Fibroblast of lung (primary cell): ENCODE measurements at regions not wholly inside any gene's neighbourhood (a gene's known extent, or its start where the extent isn't known, plus 50 kb on each side); places are given as distances from the start of the nearest gene placed in this dataset.

Experiments used
- DNase-seq, 2 donors: peaks; one replicate each; pipeline versions ENCODE4 v3.0.0 to v3.0.0-alpha.2; 2010; ENCODE audit warnings: low read depth in 2 of 2
- H2AFZ ChIP-seq: 2 replicates; pipeline ENCODE4 v1.5.1; 2012; ENCODE audit warnings: low read length, control low read depth, inconsistent platforms
- H3K27ac ChIP-seq: 2 replicates; pipeline ENCODE4 v1.5.1; 2011; ENCODE audit warnings: low read length, control low read depth; ENCODE audit not compliant: insufficient read depth
- H3K27me3 ChIP-seq: 2 replicates; pipeline ENCODE4 v1.5.1; 2011; ENCODE audit warnings: mild to moderate bottlenecking, low read length; ENCODE audit not compliant: control insufficient read depth, insufficient read depth
- H3K36me3 ChIP-seq: 2 replicates; pipeline ENCODE4 v1.5.1; 2011; ENCODE audit warnings: low read length; ENCODE audit not compliant: control insufficient read depth, insufficient read depth
- H3K4me1 ChIP-seq: 2 replicates; pipeline ENCODE4 v1.5.1; 2011; ENCODE audit warnings: low read length; ENCODE audit not compliant: control insufficient read depth, insufficient read depth; ENCODE audit errors: extremely low read depth
- H3K4me2 ChIP-seq: 2 replicates; pipeline ENCODE4 v1.5.1; 2011; ENCODE audit warnings: low read length, control low read depth; ENCODE audit not compliant: insufficient read depth; ENCODE audit errors: extremely low read depth
- H3K4me3 ChIP-seq, 4 experiments: fragments of 200-600 bp in 1 of 4; sonication (generic) in 1 of 4; replicated peaks in 1 of 4; 2 replicates each; pipeline ENCODE4 v1.5.1; 2011 to 2016; ENCODE audit warnings: low read length in 4 of 4, low read depth in 3 of 4, mild to moderate bottlenecking in 3 of 4, control low read depth in 2 of 4, inconsistent platforms in 1 of 4, mixed read lengths in 1 of 4; ENCODE audit not compliant: insufficient read depth in 1 of 4; ENCODE audit errors: control extremely low read depth in 1 of 4
- H3K79me2 ChIP-seq: 2 replicates; pipeline ENCODE4 v1.5.1; 2012; ENCODE audit warnings: mild to moderate bottlenecking, low read length, inconsistent platforms; ENCODE audit not compliant: control insufficient read depth, insufficient read depth
- H3K9ac ChIP-seq: 2 replicates; pipeline ENCODE4 v1.5.1; 2011; ENCODE audit warnings: mild to moderate bottlenecking, low read length, control low read depth; ENCODE audit not compliant: insufficient read depth
- H3K9me3 ChIP-seq: 2 replicates; pipeline ENCODE4 v1.5.1; 2012; ENCODE audit warnings: low read depth, low read length; ENCODE audit not compliant: control insufficient read depth, insufficient read depth
- H4K20me1 ChIP-seq: 2 replicates; pipeline ENCODE4 v1.5.1; 2011; ENCODE audit warnings: low read length; ENCODE audit not compliant: control insufficient read depth, insufficient read depth; ENCODE audit errors: extremely low read depth
- CTCF ChIP-seq, 2 donors: IDR thresholded peaks in 1 of 2; conservative IDR thresholded peaks in 1 of 2; 1 replicate in 1 of 2; 2 replicates in 1 of 2; pipeline ENCODE4 v1.5.1; 2011 to 2012; ENCODE audit warnings: low read length in 2 of 2, control low read depth in 1 of 2, inconsistent platforms in 1 of 2, low read depth in 1 of 2, mild to moderate bottlenecking in 1 of 2
- EZH2 ChIP-seq: IDR thresholded peaks from 2 replicates; pipeline ENCODE4 v1.5.1; 2012; ENCODE audit warnings: low read length, control low read depth, mild to moderate bottlenecking; ENCODE audit errors: missing control alignments

DNA sequence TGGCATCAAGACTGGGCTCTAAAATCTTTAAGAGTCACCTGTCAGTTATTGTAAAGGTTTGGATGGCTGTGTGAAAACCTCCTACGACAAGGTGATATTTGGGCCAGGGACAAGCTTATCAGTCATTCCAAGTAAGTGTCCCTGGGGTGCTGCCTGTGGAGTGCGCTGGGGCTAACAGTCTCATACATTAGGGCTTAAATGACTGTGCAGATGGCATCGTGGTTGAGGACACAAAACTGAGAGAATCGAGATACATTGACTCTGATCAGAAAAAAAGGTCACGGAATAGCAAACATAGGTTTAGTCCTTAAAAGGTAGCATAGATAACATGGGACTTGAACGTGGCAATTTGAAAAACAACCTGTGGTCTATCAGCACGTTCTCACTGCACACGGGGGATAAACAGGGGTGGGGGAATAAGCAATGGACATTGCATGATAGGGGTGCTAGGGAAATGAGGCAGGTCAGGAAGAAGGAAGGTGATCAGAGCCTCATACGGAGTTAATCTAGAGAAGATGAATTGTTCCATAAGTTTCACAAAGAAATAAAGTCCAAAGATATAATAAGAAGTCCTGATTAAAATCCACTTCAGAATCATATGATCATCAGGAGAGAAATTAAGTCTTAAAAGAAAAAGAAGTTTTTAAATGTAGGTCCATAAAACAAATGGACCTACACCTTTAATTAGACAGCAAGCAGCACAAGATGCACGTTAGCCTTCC lies 100.3 kb downstream of the DAD1 start:
- Histone ChIP-seq H3K27me3 (peaks cover 25% of the 10 kb centered on the region), H3K9me3 (no peaks in the 10 kb centered on the region), H4K20me1 (no peaks in the 10 kb centered on the region), H3K4me3 (no peak overlapping the region), H3K9ac (no peak overlapping the region), H3K4me1 (no peaks in the 10 kb centered on the region), H3K36me3 (no peaks in the 10 kb centered on the region), H3K27ac (no peak overlapping the region), H3K79me2 (no peaks in the 10 kb centered on the region), H2AFZ (no peak overlapping the region), H3K4me2 (no peak overlapping the region)
- DNase-seq: no peak
- TF ChIP-seq CTCF (conservative IDR thresholded peaks at IDR 0.05 in 1 of 2, IDR thresholded peaks at IDR 0.05 in 1 of 2; ENCODE audit: low read depth in 1 of 2, low read length in 2 of 2): no peak
- no peak for TF ChIP-seq EZH2

- Histone ChIP-seq H3K4me1 (no peaks in the 10 kb centered on the region), H4K20me1 (no peaks in the 10 kb centered on the region), H3K27ac (no peak overlapping the region), H3K9me3 (no peaks in the 10 kb centered on the region), H3K9ac (no peak overlapping the region), H3K4me2 (no peak overlapping the region), H3K4me3 (no peak overlapping the region), H3K36me3 (no peaks in the 10 kb centered on the region), H3K27me3 (peaks cover 25% of the 10 kb centered on the region), H3K79me2 (no peaks in the 10 kb centered on the region), H2AFZ (no peak overlapping the region)
- TF ChIP-seq CTCF (conservative IDR thresholded peaks at IDR 0.05 in 1 of 2, IDR thresholded peaks at IDR 0.05 in 1 of 2; ENCODE audit: low read depth in 1 of 2, low read length in 2 of 2): no peak
- TF ChIP-seq EZH2: no peak
- no peak for DNase-seq
Measured at GRCh38 chr14:22487941-22488340, 101.1 kb downstream of the DAD1 start.

DNA sequence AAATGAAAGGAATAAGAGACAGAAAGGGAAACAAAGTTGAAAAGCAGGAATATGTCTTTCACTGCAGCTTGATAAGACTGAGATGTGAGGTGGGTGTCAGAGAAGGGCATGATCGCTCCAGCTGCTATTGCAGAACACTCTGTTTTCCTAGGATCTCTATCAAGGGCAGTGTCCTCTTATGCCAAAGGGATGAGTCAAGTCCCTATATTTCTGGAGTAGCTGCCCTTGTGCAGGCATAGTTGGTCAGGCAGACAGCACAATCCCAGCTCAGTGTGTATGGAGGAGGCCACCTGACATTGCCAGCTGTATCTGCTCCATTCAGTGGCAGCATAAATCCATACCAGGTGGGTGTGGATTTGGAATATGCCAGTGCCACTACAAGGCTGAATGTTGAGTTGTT lies 101.6 kb downstream of the DAD1 start:
- no peak for DNase-seq
- TF ChIP-seq EZH2 (no peak), CTCF (conservative IDR thresholded peaks at IDR 0.05 in 1 of 2, IDR thresholded peaks at IDR 0.05 in 1 of 2; ENCODE audit: low read depth in 1 of 2, low read length in 2 of 2) (no peak)
- no peaks in the 10 kb centered on the region for H4K20me1 ChIP-seq
- no peaks in the 10 kb centered on the region for H3K36me3 ChIP-seq
- H3K4me3 ChIP-seq: no peak overlapping the region
- H3K27ac ChIP-seq: no peak overlapping the region
- H3K9ac ChIP-seq: no peak overlapping the region
- H3K27me3 ChIP-seq: peaks cover 25% of the 10 kb centered on the region
- H3K4me1 ChIP-seq: no peaks in the 10 kb centered on the region
- no peaks in the 10 kb centered on the region for H3K79me2 ChIP-seq
- H3K4me2 ChIP-seq: no peak overlapping the region
- H3K9me3 ChIP-seq: no peaks in the 10 kb centered on the region
- H2AFZ ChIP-seq: no peak overlapping the region
